C4-2B (cell line): ENCODE measurements at regions not wholly inside any gene's neighbourhood (a gene's known extent, or its start where the extent isn't known, plus 50 kb on each side); places are given as distances from the start of the nearest gene placed in this dataset.

ENCODE experiments used
- H3K27ac ChIP-seq: fragments of 450-650 bp; 2 replicates; pipeline ENCODE4 v1.5.1; 2017
- ZFX ChIP-seq: fragments of 450-650 bp; IDR thresholded peaks from 2 replicates; pipeline ENCODE4 v1.6.1; 2017
- TF ChIP-seq, protein P1 (sequence below): fragments of 450-650 bp; conservative IDR thresholded peaks from 2 replicates; pipeline ENCODE4 v1.5.1; 2017; ENCODE audit warnings: mild to moderate bottlenecking

DNA sequence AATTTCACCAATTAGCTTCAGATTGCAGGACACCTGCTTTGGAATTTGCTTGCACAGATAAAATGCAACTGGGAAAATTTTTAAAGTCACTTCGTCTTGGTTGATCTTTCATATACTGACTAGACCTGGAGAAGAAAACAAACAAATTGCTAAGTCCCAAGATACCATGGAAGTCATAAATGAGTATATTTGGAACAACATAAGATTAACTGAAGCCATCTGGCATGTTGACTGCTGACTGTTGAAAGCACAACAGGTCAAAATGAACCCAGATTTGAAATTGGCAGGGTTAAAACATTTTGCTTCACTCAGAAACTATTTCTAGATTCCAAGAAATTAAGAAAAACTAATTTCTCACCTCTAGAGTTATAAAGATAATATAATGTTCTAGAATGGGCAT is 470.7 kb downstream of the LPIN1 start:
- H3K27ac ChIP-seq, result no peak overlapping the region
- TF ChIP-seq ZFX, result no peak
- TF ChIP-seq, protein P1, sequence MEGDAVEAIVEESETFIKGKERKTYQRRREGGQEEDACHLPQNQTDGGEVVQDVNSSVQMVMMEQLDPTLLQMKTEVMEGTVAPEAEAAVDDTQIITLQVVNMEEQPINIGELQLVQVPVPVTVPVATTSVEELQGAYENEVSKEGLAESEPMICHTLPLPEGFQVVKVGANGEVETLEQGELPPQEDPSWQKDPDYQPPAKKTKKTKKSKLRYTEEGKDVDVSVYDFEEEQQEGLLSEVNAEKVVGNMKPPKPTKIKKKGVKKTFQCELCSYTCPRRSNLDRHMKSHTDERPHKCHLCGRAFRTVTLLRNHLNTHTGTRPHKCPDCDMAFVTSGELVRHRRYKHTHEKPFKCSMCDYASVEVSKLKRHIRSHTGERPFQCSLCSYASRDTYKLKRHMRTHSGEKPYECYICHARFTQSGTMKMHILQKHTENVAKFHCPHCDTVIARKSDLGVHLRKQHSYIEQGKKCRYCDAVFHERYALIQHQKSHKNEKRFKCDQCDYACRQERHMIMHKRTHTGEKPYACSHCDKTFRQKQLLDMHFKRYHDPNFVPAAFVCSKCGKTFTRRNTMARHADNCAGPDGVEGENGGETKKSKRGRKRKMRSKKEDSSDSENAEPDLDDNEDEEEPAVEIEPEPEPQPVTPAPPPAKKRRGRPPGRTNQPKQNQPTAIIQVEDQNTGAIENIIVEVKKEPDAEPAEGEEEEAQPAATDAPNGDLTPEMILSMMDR, result no peak

DNA sequence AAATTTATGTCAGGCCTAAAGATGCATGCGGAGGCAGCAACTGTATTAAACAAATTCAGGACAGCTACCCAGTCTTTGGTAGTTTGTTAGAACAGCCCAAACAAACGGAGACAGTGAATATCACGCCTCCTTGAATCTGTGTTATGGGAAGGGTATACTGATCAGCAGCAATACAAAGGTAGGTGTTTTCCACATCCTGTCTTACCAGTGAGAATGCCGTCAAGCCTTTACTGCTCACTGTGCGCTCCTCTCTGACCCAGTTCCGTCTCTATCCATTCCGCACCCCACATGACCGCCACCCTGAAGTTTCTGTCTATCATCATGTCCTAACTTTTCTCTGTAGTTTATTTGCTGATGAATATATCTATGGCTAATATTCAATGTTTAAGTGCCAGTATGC is 473.3 kb downstream of the LPIN1 start:
- no peak for TF ChIP-seq ZFX
- TF ChIP-seq, protein P1, result no peak
- H3K27ac ChIP-seq, result no peak overlapping the region

DNA sequence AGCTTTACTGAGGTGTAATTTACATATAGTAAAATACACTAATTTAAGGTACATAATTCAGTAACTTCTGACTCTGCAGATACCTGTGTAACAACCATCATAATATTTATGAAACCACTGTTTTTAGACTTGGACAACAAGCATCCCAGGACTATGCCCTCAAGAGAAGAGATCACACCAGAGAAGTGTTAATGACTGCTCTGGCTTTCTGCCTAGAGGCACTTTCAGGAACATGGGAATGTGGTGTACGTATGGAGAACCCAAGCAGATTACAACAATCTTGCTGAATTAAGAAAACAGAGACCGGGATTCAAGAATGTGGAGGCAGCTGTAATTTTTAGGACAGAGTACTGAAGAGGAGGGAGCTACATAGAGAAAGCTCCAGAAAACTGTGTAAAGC is 475.2 kb downstream of the LPIN1 start:
- TF ChIP-seq ZFX, result no peak
- TF ChIP-seq, protein P1, result no peak
- H3K27ac ChIP-seq, result no peak overlapping the region

GRCh38 chr2:12222554-12222953 is 476.1 kb downstream of the LPIN1 start:
- no peak for TF ChIP-seq ZFX
- TF ChIP-seq, protein P1, result no peak
- no peak overlapping the region for H3K27ac ChIP-seq

GRCh38 chr2:12223732-12224131 is 477.3 kb downstream of the LPIN1 start:
- TF ChIP-seq ZFX, result no peak
- TF ChIP-seq, protein P1, result no peak
- no peak overlapping the region for H3K27ac ChIP-seq

GRCh38 chr2:12226653-12227052 is 480.2 kb downstream of the LPIN1 start:
- H3K27ac ChIP-seq, result no peak overlapping the region
- TF ChIP-seq, protein P1, result no peak
- TF ChIP-seq ZFX, result no peak

- H3K27ac ChIP-seq, result no peak overlapping the region
- TF ChIP-seq, protein P1, result no peak
- TF ChIP-seq ZFX, result no peak
Observed at GRCh38 chr2:12227941-12228608, 481.6 kb downstream of the LPIN1 start.
